CD14-positive monocyte (primary cell): ENCODE measurements at regions not wholly inside any gene's neighbourhood (a gene's known extent, or its start where the extent isn't known, plus 50 kb on each side); places are given as distances from the start of the nearest gene placed in this dataset.

Experiments
- DNase-seq, 3 donors: peaks; one replicate each; pipeline ENCODE4 v3.0.0-alpha.2; 2011 to 2022
- H2AFZ ChIP-seq: 2 replicates; pipeline ENCODE4 v1.6.0; 2012; ENCODE audit warnings: mild to moderate bottlenecking, low read depth, low read length, inconsistent platforms; ENCODE audit not compliant: insufficient read depth, poor library complexity, severe bottlenecking
- H3K27ac ChIP-seq, 2 donors: 1 replicate in 1 of 2; 2 replicates in 1 of 2; pipeline ENCODE4 v1.5.1; 2012 to 2013; ENCODE audit warnings: low read length in 2 of 2, control low read depth in 1 of 2, inconsistent platforms in 1 of 2, low read depth in 1 of 2, mild to moderate bottlenecking in 1 of 2
- H3K27me3 ChIP-seq, 2 donors: one replicate each; pipeline versions ENCODE4 v1.6.0 to v1.6.1; 2011 to 2013; ENCODE audit warnings: low read length in 2 of 2; ENCODE audit not compliant: control insufficient read depth in 2 of 2, insufficient read depth in 2 of 2
- H3K36me3 ChIP-seq, 2 donors: replicated peaks in 1 of 2; 1 replicate in 1 of 2; 2 replicates in 1 of 2; pipeline versions ENCODE4 v1.5.1 to v1.6.1; 2012 to 2013; ENCODE audit warnings: low read length in 2 of 2, control low read depth in 1 of 2, inconsistent platforms in 1 of 2, mild to moderate bottlenecking in 1 of 2; ENCODE audit not compliant: insufficient read depth in 2 of 2, control insufficient read depth in 1 of 2
- H3K4me1 ChIP-seq, 2 donors: 1 replicate in 1 of 2; 2 replicates in 1 of 2; pipeline versions ENCODE4 v1.5.1 to v1.6.1; 2012 to 2013; ENCODE audit warnings: low read length in 2 of 2, control low read depth in 1 of 2, inconsistent platforms in 1 of 2, mild to moderate bottlenecking in 1 of 2, moderate library complexity in 1 of 2; ENCODE audit not compliant: insufficient read depth in 2 of 2, control insufficient read depth in 1 of 2
- H3K4me2 ChIP-seq: replicated peaks from 2 replicates; pipeline ENCODE3; 2012; ENCODE audit warnings: low read length, moderate library complexity, mild to moderate bottlenecking; ENCODE audit not compliant: poor library complexity, severe bottlenecking; ENCODE audit errors: extremely low read depth
- H3K4me3 ChIP-seq, 3 experiments: fragments of 200-600 bp in 1 of 3; sonication (generic) in 1 of 3; replicated peaks in 1 of 3; 1 replicate in 2 of 3; 2 replicates in 1 of 3; pipeline ENCODE4 v1.5.1; 2011 to 2013; ENCODE audit warnings: low read length in 3 of 3, mild to moderate bottlenecking in 3 of 3, control low read depth in 2 of 3, low read depth in 2 of 3, inconsistent platforms in 1 of 3, moderate library complexity in 1 of 3
- H3K79me2 ChIP-seq: 2 replicates; pipeline ENCODE4 v1.6.0; 2012; ENCODE audit warnings: mild to moderate bottlenecking, control low read depth, inconsistent platforms, low read length, moderate library complexity; ENCODE audit not compliant: insufficient read depth
- H3K9ac ChIP-seq: 2 replicates; pipeline ENCODE4 v1.6.0; 2017; ENCODE audit warnings: low read length, mild to moderate bottlenecking; ENCODE audit not compliant: insufficient read depth, poor library complexity, severe bottlenecking
- H3K9me3 ChIP-seq, 2 donors: replicated peaks in 1 of 2; 1 replicate in 1 of 2; 2 replicates in 1 of 2; pipeline versions ENCODE4 v1.5.1 to v1.6.1; 2012 to 2013; ENCODE audit warnings: low read length in 2 of 2, control low read depth in 1 of 2; ENCODE audit not compliant: control insufficient read depth in 1 of 2, insufficient read depth in 1 of 2
- H4K20me1 ChIP-seq: 2 replicates; pipeline ENCODE4 v1.6.0; 2012; ENCODE audit warnings: mild to moderate bottlenecking, low read length, control low read depth, moderate library complexity; ENCODE audit not compliant: insufficient read depth
- H3K27ac Mint-ChIP-seq, 7 donors: one replicate each; pipeline ENCODE4 v1.8.0; 2020; ENCODE audit warnings: mild to moderate bottlenecking in 7 of 7, mixed read lengths in 7 of 7, moderate library complexity in 6 of 7, inconsistent platforms in 2 of 7
- H3K27me3 Mint-ChIP-seq, 3 donors: one replicate each; pipeline ENCODE4 v1.8.0; 2021 to 2022; ENCODE audit warnings: low read depth in 3 of 3, mild to moderate bottlenecking in 3 of 3, mixed read lengths in 3 of 3, moderate library complexity in 3 of 3, inconsistent platforms in 1 of 3
- H3K36me3 Mint-ChIP-seq, 2 donors: one replicate each; pipeline ENCODE4 v1.8.0; 2020; ENCODE audit warnings: mixed read lengths in 2 of 2, inconsistent platforms in 1 of 2, mild to moderate bottlenecking in 1 of 2
- H3K4me1 Mint-ChIP-seq: one replicate; pipeline ENCODE4 v1.8.0; 2020; ENCODE audit warnings: mild to moderate bottlenecking, mixed read lengths
- H3K4me3 Mint-ChIP-seq, 2 donors: one replicate each; pipeline ENCODE4 v1.8.0; 2020; ENCODE audit warnings: mild to moderate bottlenecking in 2 of 2, mixed read lengths in 2 of 2, moderate library complexity in 1 of 2
- H3K9me3 Mint-ChIP-seq, 7 donors: one replicate each; pipeline ENCODE4 v1.8.0; 2020 to 2022; ENCODE audit warnings: mixed read lengths in 7 of 7, mild to moderate bottlenecking in 6 of 7, moderate library complexity in 6 of 7, inconsistent platforms in 2 of 7
- whole genome bisulfite sequencing: methylation state at CpG from one replicate; pipeline ENCODE4 v1.1.5; 2013; ENCODE audit warnings: missing lambda C conversion rate; ENCODE audit not compliant: insufficient coverage; 5-methylcytosine and 5-hydroxymethylcytosine counted together
- intact Hi-C, 2 donors: fragments of 100-400 bp; cut with micrococcal nuclease; formaldehyde crosslinking; loops; one replicate each; pipeline versions ENCODE4 v1.15.0 to v1.15.1; 2023
- TF ChIP-seq, protein P1 (sequence below): fragments of 200-600 bp; IDR thresholded peaks from one replicate; pipeline ENCODE4 v1.8.0; 2022; ENCODE audit warnings: antibody characterized with exemption, mild to moderate bottlenecking

DNA sequence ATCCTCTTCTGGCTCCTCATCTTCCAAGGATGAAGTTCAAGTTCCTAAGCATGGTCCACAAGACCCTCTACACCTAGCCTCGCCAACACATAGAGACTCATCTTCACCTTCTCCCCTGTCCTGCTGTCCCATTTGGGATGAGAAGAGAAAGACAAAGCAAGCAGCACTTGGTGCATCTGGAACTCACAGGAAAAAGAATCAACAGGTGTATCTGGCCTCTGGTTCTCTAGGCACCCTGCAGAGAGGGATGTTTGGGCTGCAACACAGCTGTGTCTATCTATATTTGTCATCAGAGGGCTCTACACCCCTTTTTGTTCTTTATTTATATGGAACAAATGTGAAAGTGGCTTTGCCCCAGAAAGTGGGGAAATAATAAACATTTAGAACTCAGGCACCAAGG lies 82.1 kb upstream of the GALNT18 start:
- Mint-ChIP-seq H3K27ac (no peak overlapping the region), H3K4me3 (no peak overlapping the region), H3K27me3 (peaks cover 2 to 11% (median 7%) of the 10 kb centered on the region in 3 donors), H3K4me1 (no peaks in the 10 kb centered on the region), H3K36me3 (no peaks in the 10 kb centered on the region), H3K9me3 (peaks cover 0 to 2% (median 0%) of the 10 kb centered on the region in 7 donors)
- no peak overlapping the region for H3K4me3 ChIP-seq
- no peaks in the 10 kb centered on the region for H3K79me2 ChIP-seq
- no peaks in the 10 kb centered on the region for H3K4me1 ChIP-seq
- no peaks in the 10 kb centered on the region for H3K36me3 ChIP-seq
- TF ChIP-seq, protein P1, sequence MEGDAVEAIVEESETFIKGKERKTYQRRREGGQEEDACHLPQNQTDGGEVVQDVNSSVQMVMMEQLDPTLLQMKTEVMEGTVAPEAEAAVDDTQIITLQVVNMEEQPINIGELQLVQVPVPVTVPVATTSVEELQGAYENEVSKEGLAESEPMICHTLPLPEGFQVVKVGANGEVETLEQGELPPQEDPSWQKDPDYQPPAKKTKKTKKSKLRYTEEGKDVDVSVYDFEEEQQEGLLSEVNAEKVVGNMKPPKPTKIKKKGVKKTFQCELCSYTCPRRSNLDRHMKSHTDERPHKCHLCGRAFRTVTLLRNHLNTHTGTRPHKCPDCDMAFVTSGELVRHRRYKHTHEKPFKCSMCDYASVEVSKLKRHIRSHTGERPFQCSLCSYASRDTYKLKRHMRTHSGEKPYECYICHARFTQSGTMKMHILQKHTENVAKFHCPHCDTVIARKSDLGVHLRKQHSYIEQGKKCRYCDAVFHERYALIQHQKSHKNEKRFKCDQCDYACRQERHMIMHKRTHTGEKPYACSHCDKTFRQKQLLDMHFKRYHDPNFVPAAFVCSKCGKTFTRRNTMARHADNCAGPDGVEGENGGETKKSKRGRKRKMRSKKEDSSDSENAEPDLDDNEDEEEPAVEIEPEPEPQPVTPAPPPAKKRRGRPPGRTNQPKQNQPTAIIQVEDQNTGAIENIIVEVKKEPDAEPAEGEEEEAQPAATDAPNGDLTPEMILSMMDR = no peak
- H4K20me1 ChIP-seq = no peaks in the 10 kb centered on the region
- H3K4me2 ChIP-seq = no peak overlapping the region
- H3K27me3 ChIP-seq = no peaks in the 10 kb centered on the region
- WGBS = no CpG with 5 or more reads among the region's 1 CpG
- DNase-seq = no peak
- intact Hi-C loops = no loop called here
- H3K9me3 ChIP-seq = no peaks in the 10 kb centered on the region
- H2AFZ ChIP-seq = no peak overlapping the region
- H3K9ac ChIP-seq = no peak overlapping the region
- no peak overlapping the region for H3K27ac ChIP-seq

DNA sequence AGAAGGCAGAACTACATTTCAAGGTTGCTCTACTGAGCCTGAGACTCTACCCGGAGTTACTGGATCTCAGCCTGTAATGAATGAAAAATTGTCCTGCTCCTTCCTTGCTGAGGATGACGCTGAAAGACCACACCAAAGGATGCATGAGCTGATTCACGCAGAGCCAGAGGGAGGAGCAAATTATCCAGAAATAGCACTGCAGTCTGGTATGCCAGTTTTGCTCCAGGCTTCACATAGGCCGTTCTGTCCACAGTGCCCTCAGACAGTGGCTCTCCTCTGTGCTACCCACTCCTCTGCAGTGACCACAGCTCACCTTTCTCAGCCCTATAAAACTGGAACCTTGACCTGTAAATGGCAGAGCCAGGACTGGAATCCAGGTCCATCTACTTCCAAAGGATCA lies 79.3 kb upstream of the GALNT18 start:
- H2AFZ ChIP-seq = no peak overlapping the region
- H4K20me1 ChIP-seq = no peaks in the 10 kb centered on the region
- H3K27me3 ChIP-seq = no peaks in the 10 kb centered on the region
- DNase-seq = no peak
- H3K4me3 ChIP-seq = no peak overlapping the region
- no peaks in the 10 kb centered on the region for H3K9me3 ChIP-seq
- peaks cover 0 to 4% (median 1%) of the 10 kb centered on the region in 7 donors for H3K9me3 Mint-ChIP-seq
- H3K4me2 ChIP-seq = no peak overlapping the region
- H3K9ac ChIP-seq = no peak overlapping the region
- intact Hi-C loops = no loop called here
- no peaks in the 10 kb centered on the region for H3K4me1 Mint-ChIP-seq
- TF ChIP-seq, protein P1 = no peak
- no peak overlapping the region for H3K27ac Mint-ChIP-seq
- no peaks in the 10 kb centered on the region for H3K36me3 Mint-ChIP-seq
- 100% methylated on average over 4 of the region's 4 CpGs for WGBS
- H3K4me1 ChIP-seq = no peaks in the 10 kb centered on the region
- H3K27me3 Mint-ChIP-seq = peaks cover 0 to 5% (median 3%) of the 10 kb centered on the region in 3 donors
- no peaks in the 10 kb centered on the region for H3K36me3 ChIP-seq
- H3K4me3 Mint-ChIP-seq = no peak overlapping the region
- H3K27ac ChIP-seq = no peak overlapping the region
- no peaks in the 10 kb centered on the region for H3K79me2 ChIP-seq
